ENCODE measurements at regions not wholly inside any gene's neighbourhood (a gene's known extent, or its start where the extent isn't known, plus 50 kb on each side); places are given as distances from the start of the nearest gene placed in this dataset.

- ChIA-PET RAD21 (ENCODE audit: low non-redundant PET in 1 of 2, low total read pairs in 2 of 2, uncharacterized antibody in 2 of 2, unreplicated experiment in 2 of 2) (no interaction called here), CTCF (interaction anchor here (3.1 kb wide), 1 partner anchor 11 kb away, joined by 33 read pairs; no protein-coding TSS in a partner anchor), POLR2A (no interaction called here)
- Histone ChIP-seq H3K9me3 (ENCODE audit: control insufficient read depth in 1 of 2, insufficient read depth in 1 of 2, low read depth in 1 of 2, low read length in 2 of 2) (no peaks in the 10 kb centered on the region), H3K27me3 (ENCODE audit: insufficient read depth, low read length) (peaks cover 51% of the 10 kb centered on the region), H3K4me2 (ENCODE audit: low read length) (no peak overlapping the region), H3K27ac (ENCODE audit: low read depth, low read length) (no peak overlapping the region), H4K20me1 (ENCODE audit: insufficient read depth) (no peaks in the 10 kb centered on the region), H3K36me3 (ENCODE audit: control insufficient read depth in 1 of 2, insufficient read depth in 2 of 2, low read length in 2 of 2) (no peaks in the 10 kb centered on the region), H3K4me1 (ENCODE audit: control insufficient read depth in 1 of 2, insufficient read depth in 2 of 2, low read length in 2 of 2) (no peaks in the 10 kb centered on the region), H2AFZ (ENCODE audit: low read depth, low read length, poor library complexity, severe bottlenecking) (no peak overlapping the region), H3K9me2 (ENCODE audit: insufficient read depth) (no peaks in the 10 kb centered on the region), H3K9ac (ENCODE audit: low read length) (no peak overlapping the region), H3K79me2 (ENCODE audit: insufficient read depth, low read length) (no peaks in the 10 kb centered on the region), H3K4me3 (replicated peaks in 1 of 2; ENCODE audit: low read depth in 1 of 2, low read length in 2 of 2) (no peak overlapping the region)
- intact Hi-C loops (cut with micrococcal nuclease): no loop called here
- TF ChIP-seq CTCF (IDR thresholded peaks at IDR 0.05 in 2 of 3, conservative IDR thresholded peaks at IDR 0.05 in 1 of 3; ENCODE audit: borderline replicate concordance in 1 of 3, insufficient read depth in 1 of 3, low read depth in 2 of 3, low read length in 2 of 3) (no peak), EGR1 (IDR thresholded peaks at IDR 0.05; ENCODE audit: low read depth) (no peak), SIN3A (IDR thresholded peaks at IDR 0.05; ENCODE audit: low read depth) (no peak), CBX3 (IDR thresholded peaks at IDR 0.05; ENCODE audit: low read depth) (no peak), JUND (IDR thresholded peaks at IDR 0.05) (no peak), POLR2A (IDR thresholded peaks at IDR 0.05; ENCODE audit: borderline replicate concordance, extremely low read depth, insufficient read depth, insufficient read length) (no peak), ZFX (IDR thresholded peaks at IDR 0.05) (no peak), REST (IDR thresholded peaks at IDR 0.05; ENCODE audit: low read depth) (no peak), ZBTB33 (IDR thresholded peaks at IDR 0.05; ENCODE audit: extremely low read depth, insufficient replicate concordance, low read length) (no peak), POLR2AphosphoS5 (IDR thresholded peaks at IDR 0.05; ENCODE audit: low read depth, low read length) (no peak), MAX (IDR thresholded peaks at IDR 0.05) (no peak), ELF1 (IDR thresholded peaks at IDR 0.05; ENCODE audit: borderline replicate concordance, low read depth) (no peak), FOSL1 (IDR thresholded peaks at IDR 0.05; ENCODE audit: low read depth) (no peak), SRF (IDR thresholded peaks at IDR 0.05; ENCODE audit: low read depth) (no peak), ZNF274 (IDR thresholded peaks at IDR 0.05; ENCODE audit: low read depth, low read length) (no peak)
- DNase-seq (ENCODE audit: low read depth, low spot score) (no peak), ATAC-seq (no peak)
- no TSS peak for BruUV-seq (replicated peaks)
Observed at GRCh38 chr16:86241681-86242080, 268.6 kb upstream of the FOXF1 start.
